Peyer's patch (tissue), 4 donors: ENCODE measurements at regions not wholly inside any gene's neighbourhood (a gene's known extent, or its start where the extent isn't known, plus 50 kb on each side); places are given as distances from the start of the nearest gene placed in this dataset.

Source experiments
- POLR2A ChIP-seq, 2 donors: fragments of 450-650 bp; IDR thresholded peaks; one replicate each; pipeline ENCODE4 v1.5.1; 2017; ENCODE audit warnings: antibody characterized with exemption in 2 of 2, mild to moderate bottlenecking in 2 of 2, moderate library complexity in 2 of 2
- TF ChIP-seq, protein P1 (sequence below), 6 experiments: fragments of 450-650 bp in 4 of 6; fragments of 200-600 bp in 2 of 6; sonication (generic) in 1 of 6; IDR thresholded peaks; one replicate each; pipeline ENCODE4 v1.5.1; 2017 to 2019; ENCODE audit warnings: antibody characterized with exemption in 6 of 6, mild to moderate bottlenecking in 3 of 6, moderate library complexity in 1 of 6

DNA sequence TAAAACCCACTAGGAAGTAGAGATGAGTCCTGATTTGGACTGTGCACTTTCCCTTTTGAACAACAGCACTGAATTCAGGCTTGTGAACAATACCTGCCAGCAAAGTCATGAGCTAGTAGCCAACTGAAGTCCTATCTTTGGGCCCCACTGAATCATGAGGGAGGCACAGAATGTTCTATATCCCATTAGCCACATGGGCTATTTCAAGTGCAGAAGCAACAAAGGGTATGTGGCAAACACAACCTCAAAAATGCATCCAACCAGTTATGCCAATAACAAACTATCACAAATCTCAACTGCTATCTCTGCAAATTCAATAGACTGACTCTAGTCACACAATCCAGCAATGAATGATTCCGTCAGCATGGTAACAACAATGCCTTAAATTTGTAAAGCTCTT, 276.0 kb downstream of the MRPL39 start:
- TF ChIP-seq POLR2A (IDR thresholded peaks at IDR 0.05): no peak
- TF ChIP-seq, protein P1, sequence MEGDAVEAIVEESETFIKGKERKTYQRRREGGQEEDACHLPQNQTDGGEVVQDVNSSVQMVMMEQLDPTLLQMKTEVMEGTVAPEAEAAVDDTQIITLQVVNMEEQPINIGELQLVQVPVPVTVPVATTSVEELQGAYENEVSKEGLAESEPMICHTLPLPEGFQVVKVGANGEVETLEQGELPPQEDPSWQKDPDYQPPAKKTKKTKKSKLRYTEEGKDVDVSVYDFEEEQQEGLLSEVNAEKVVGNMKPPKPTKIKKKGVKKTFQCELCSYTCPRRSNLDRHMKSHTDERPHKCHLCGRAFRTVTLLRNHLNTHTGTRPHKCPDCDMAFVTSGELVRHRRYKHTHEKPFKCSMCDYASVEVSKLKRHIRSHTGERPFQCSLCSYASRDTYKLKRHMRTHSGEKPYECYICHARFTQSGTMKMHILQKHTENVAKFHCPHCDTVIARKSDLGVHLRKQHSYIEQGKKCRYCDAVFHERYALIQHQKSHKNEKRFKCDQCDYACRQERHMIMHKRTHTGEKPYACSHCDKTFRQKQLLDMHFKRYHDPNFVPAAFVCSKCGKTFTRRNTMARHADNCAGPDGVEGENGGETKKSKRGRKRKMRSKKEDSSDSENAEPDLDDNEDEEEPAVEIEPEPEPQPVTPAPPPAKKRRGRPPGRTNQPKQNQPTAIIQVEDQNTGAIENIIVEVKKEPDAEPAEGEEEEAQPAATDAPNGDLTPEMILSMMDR (IDR thresholded peaks at IDR 0.05): no peak
